Suppressor macrophage (primary cell): ENCODE measurements at regions not wholly inside any gene's neighbourhood (a gene's known extent, or its start where the extent isn't known, plus 50 kb on each side); places are given as distances from the start of the nearest gene placed in this dataset.
A peak's percentile ranks its signal among the peaks of the same experiment; 100 is the strongest.
"Not testable (repeated sequence)": the region's sequence is repeated elsewhere in the genome, so short reads cannot be mapped to it uniquely, and the experiment has no call there.

Source experiments
- DNase-seq, 4 experiments: peaks; one replicate each; pipeline ENCODE4 v3.0.0-alpha.2; 2020 to 2022

DNA sequence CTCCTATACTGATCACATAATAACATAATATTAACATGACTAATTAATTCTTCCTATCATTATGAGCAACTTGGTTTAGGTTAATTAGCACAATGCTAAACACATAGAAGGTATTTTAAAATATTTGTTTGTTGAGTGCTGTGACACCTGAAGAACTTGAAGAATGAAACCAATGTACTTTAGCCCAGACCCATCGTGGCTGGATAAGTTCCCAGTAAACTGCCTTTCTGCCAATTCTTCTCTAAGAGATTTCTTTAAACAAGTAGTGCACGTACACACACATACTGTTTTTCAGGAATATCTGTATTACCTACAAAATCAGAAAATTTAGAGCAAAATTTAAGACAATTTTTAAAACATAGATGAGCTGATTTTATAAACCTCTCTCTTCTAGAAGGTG is 207.4 kb upstream of the SSTR1 start:
- DNase-seq, result no peak

GRCh38 chr14:38001501-38001900 is 206.2 kb upstream of the SSTR1 start:
- DNase-seq, result no peak

DNA sequence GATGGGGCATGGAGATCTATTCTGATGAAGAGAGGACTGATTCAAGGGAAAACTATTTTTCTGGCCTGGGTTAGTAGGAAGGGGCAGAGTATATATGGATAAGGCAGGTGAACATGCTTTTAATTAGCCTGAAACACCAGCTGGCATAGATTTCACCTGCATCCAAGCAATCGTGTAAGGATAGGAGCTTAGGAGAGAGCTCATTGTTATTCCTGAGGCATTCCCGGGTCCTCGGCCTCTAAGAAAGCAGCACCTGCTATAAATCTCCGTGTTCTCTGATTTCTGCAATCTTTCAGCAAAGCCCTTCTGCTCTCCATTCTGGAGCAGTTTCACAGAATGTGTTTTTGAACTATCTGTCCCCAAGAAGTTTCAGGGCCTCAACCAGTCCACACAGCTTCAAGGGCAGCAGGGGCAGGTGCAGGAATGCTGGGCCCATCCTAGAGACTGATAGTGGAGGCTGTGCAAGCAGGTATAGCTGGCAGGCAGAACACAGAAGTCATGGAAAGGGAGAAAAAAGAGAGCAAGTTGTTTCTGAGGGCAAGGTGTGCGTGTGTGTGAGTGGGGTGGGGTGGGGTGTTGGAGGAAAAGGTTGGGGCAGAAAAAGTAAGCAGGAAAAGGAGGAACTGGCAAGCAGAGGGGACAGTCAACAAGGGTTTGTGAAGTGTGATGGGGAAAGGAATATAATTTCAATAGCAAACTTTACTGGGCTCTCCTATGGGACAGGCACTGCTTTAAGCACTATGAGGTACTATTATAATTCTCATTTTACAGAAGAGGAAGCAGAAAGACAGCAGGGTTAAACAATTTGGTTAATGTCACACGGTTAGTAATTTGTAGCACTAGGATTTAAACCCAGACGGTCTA is 203.7 kb upstream of the SSTR1 start:
- no peak for DNase-seq

- no peak for DNase-seq
These were observed 203.2 kb upstream of the SSTR1 start for GRCh38 chr14:38004610-38004879.

DNA sequence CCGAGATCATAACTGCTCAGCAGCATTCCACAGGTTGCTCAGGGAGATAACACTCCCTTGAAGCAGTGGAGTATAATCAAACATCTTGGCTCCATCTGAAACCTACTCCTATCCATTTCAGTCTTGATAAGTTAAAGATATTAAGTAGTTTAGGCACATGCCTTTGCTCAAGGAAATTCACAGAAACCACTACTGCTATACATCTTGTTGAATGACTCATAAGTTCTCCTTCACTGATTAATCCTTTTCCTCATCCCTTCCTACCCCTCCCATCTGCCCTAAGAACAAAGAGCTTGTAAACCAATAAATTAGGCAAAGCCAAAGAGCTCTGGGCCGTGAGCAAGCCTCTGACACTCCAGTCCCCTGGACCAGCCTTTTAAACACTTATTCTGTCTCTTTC is 196.5 kb upstream of the SSTR1 start:
- DNase-seq, result not testable (repeated sequence)

- no peak for DNase-seq
These were observed 195.6 kb upstream of the SSTR1 start for GRCh38 chr14:38012056-38012455.

DNA sequence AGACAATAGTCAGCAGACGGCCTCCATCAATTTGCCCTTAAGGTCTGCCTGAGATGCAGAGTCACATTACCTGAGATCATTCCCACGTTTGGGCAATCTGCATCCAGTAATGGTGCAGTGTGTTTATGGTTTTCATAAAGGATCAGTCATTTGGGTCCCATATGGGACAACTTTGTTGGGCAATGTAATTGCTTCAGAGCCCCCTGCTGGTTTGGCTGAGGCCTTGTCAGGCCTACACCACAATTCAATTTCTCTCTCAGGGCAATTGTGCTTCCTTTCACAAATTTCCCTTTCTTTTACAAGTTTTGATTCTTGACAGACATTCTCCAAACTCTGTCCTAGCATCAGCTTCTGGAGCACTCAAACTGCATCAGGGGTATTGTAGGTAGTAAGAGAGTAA is 191.2 kb upstream of the SSTR1 start:
- no peak for DNase-seq

DNA sequence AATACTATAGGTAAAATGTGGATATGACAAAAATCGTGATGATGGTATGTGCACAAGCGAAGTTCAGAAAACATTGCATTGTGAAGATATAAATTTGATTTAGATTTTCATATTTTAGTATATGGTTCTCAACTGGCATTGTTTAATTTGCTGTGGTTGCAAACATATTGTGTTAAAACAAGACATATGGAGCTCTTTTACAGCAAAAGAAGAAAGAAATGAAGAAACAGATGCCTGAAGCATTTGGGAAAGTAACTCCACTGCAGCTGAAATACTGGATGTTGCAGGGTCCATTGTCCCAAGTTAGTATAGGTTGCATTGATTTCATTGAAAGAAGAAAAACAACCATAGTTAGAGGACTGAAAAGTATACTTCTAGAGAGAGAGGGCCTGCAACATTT is 185.8 kb upstream of the SSTR1 start:
- DNase-seq, result no peak

DNA sequence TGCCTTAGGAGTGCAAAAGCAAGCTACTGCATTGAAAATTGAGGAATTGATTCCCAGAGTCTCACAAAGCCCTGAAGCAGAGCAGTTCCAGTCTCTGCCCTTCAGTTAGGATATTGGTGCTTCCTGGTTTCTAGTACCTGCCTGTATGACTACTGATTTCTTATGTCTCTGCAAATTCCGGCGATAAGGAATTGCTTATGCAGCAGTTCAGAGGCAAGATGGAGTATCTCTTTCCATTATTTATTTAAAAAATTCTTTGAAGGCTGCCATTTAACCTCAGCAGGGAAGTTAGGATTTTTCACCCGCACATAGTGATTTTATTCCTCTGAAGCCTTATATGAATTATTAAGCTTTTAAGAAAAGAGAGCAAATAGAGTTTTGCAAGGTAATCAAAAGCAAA is 184.9 kb upstream of the SSTR1 start:
- no peak for DNase-seq

DNA sequence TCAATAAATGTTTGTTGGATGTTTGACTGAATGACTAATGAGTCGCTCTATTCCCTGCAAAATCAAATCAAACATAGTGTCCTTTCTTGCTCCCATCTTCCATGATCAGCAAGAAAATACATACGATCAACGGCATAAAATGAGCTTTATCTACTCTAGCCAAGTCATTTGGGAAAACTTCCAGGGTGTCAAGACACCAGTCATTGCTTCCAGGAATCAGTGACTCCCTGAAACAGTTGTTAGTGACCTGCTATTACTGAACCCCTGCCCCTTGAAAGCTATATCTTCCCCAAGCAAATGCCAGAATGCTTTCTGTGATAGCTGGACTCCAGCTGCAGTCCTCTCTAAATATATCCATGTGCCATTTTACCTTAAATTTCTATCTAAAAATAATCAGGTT is 169.5 kb upstream of the SSTR1 start:
- DNase-seq, result no peak

DNA sequence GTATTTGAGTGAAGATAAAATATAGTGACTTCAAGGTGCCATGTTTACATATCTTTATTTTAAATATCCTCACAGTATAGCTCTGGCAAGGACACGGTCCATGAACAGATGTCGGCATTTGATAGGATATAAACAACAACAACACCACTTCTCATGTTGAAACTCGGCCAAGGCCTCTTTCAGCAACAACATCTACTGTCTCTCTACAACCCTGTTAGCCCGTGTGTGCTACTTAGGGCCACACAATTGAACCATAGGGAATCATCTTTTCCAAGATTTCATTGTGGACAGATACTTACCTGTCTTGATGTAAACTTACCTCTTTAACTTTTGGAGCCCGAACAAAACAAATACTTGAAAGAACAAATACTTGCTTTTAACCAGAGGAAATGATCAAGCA is 168.7 kb upstream of the SSTR1 start:
- no peak for DNase-seq

DNA sequence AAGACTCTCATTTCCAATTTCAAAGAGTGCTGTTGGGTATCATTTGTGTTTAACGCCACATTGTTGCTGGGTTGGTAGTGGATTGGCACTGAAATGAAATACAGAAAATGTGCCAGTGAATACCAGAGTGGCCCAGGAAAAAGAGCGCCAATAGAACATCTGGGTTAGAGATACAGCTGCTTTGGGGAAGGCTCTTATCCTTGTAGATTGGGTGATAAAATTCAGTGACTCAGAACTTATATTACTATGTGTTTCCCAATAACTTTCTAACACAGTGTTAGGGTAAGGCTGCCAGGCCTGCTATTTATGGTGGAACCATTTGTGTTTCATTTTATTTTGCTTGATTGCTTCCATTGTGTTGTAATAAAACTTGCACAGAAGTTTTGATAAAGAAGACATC is 168.2 kb upstream of the SSTR1 start:
- no peak for DNase-seq

DNA sequence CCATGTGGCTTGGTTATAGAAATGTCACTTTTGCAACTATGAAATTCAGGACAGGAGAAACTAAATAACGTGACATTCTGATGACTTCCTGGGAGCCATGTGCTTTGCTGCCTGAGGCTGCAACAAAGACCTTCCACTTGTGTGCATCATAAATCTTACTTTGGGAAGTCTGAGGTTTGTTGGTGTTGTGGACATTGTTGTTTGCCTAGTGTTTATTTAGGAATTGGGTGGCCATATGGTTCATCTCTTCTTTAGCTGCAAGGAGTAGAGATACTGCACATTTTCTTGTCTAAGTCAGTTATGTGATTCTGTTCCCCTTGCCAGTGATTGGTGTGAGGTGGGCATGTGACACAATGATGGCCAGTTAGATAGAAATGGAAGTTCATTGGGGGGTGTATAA is 167.3 kb upstream of the SSTR1 start:
- no peak for DNase-seq

- DNase-seq, result no peak
These were observed 165.4 kb upstream of the SSTR1 start for GRCh38 chr14:38042322-38042721.

DNA sequence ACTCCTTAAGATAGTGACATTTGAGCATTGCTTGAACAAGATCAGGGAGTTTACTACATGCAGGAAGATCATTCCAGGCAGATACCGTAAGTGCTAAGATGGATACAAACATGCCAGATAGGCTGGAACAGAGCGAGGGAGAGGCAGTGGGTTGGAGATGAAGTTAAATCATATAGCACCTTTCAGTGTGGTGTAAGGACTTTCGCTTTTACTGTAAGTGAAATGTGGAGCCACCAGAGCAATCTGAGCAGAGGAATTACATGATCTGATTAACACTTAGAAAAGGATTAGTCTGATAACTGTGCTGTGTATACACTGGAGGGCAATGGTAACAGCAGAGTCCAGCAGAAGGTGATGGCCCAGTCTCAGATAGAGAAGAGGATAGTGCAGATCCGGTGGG is 163.0 kb upstream of the SSTR1 start:
- DNase-seq, result no peak

DNA sequence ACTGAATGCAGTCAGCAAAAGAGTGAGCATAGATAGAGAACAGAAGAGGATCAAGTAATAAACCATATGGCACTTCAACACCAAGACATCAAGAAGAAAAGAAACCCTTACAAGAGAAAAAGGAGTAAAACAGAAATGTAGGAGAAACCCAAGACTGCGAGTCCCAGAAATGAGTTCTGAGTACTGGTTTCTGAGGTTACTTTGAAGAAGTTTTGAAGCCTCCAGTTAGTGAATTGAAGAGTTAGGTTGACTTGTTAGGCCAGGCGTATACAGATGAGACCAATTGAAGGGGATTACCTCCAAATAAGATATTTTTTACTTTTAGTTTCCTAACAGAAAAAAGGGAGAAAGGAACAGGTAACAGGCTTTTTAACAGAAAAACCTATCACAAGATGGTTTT is 162.2 kb upstream of the SSTR1 start:
- DNase-seq, result no peak

GRCh38 chr14:38046160-38046559 is 161.5 kb upstream of the SSTR1 start:
- DNase-seq, result no peak

DNA sequence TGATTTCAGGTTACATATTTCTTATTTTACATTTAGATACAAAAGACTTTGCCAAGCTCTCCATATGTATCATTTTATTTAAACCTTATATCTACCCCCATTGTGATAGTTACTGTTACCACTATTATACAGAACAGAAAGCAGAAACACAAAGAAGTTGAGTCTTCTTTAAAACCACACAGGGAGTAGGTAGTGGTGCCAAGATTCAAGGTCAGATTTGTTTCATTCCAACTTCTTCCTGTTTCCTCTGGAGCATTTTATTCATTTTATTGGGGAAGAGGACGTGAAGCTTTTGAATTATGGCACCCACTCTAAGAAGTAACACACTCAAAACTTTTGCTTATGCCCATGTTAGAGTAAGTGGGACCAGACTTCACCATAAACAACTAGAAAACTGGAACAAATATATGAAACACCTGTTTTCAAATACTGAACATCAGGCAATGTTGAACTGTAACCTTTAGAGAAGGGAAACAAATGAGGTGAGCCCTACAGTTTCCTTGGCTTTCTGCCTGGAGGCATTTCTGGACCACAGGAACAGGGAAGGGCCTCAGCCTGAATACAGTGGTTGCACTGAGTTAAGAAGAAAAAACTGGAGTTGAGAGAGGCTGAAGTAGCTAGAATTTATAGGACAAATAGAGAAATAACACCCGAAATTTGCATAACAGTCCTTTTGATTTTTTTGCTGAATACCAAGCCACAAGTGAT is 160.4 kb upstream of the SSTR1 start:
- DNase-seq, result no peak

- no peak for DNase-seq
These were observed 154.0 kb upstream of the SSTR1 start for GRCh38 chr14:38053666-38054065.

GRCh38 chr14:38056270-38056669 is 151.4 kb upstream of the SSTR1 start:
- DNase-seq, result no peak

- not testable (repeated sequence) for DNase-seq
These were observed 145.5 kb upstream of the SSTR1 start for GRCh38 chr14:38062223-38062622.

DNA sequence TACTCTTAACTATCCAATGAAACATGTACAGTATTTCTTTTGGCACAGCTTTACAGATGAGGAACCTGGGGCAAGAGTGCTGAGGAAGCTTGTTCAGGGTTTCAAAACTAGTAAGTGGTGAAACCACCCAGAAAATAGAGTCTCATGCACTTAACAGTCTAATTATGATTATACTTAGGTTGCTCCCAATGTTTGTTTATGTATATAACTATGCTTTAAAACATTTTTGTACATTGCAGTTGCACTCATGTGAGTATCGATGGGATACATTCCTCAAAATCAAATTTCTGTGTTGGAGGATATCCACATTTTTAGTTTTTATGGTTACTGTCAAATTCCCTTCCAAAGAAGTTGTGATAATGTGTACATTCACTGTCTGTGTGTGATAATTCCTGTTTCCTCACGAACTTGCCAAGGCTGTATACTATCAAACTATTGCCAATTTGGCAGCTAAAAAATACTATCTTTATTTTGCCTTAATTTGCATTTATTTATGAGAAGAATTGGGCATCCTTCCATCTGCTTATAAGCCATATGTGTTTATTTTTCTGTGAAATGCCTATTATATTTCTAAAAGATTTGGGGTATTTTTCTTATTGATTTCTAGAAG is 143.9 kb upstream of the SSTR1 start:
- DNase-seq, result peak in 1 of 4 experiments; percentile 9

DNA sequence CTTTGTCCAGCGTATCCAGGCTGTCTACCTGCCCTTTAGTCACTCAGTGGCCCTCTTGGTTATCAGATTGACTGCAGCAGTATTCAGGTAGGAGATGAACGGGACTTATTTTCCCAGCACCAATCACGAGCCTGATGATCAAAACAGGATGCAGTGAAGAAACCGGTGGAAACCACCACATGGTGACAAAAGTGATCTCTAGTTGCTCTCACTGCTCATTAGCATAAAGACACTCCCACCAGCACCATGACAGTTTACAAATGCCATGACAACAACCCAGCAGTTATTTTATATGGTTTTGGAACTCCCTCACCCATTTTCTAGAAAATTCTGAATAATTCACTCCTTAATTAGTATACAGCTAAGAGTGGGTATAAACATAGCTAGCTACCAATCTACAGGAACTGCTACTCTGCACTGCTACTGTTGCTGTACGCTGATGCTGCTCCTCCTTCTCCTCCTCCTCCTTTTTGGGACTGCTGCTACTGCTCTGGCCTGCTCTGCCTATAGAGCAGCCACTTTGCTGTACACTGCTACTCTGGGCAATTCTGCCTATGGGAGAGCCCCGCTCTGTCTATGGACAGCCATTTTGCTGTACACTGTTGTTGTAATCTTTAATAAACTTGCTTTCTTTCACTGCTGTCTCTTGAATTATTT is 142.5 kb upstream of the SSTR1 start:
- peak in 3 of 4 experiments; percentile 4 to 17 (median 6) for DNase-seq
